ENCODE measurements at regions not wholly inside any gene's neighbourhood (a gene's known extent, or its start where the extent isn't known, plus 50 kb on each side); places are given as distances from the start of the nearest gene placed in this dataset.

DNA sequence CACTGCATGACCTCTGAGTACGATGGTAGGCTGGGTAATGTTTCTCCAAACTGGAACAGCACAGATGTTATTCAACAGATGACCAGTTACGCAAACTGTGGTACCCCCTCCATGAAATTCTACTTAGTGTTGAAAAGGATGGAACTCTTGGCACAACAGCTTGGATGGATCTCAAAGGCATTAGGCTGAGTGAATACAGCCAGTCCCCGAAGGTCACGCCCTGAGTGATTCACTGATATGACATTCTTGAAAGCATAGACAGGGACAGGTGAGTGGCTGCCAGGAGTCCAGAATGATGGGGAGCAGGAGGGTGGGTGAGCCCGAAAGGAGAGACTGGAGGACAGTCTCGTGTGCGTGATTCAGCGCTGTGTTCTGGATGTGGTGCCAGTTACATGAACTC lies 187.5 kb upstream of the TMEM132C start:
- TF ChIP-seq, protein P1, sequence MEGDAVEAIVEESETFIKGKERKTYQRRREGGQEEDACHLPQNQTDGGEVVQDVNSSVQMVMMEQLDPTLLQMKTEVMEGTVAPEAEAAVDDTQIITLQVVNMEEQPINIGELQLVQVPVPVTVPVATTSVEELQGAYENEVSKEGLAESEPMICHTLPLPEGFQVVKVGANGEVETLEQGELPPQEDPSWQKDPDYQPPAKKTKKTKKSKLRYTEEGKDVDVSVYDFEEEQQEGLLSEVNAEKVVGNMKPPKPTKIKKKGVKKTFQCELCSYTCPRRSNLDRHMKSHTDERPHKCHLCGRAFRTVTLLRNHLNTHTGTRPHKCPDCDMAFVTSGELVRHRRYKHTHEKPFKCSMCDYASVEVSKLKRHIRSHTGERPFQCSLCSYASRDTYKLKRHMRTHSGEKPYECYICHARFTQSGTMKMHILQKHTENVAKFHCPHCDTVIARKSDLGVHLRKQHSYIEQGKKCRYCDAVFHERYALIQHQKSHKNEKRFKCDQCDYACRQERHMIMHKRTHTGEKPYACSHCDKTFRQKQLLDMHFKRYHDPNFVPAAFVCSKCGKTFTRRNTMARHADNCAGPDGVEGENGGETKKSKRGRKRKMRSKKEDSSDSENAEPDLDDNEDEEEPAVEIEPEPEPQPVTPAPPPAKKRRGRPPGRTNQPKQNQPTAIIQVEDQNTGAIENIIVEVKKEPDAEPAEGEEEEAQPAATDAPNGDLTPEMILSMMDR (IDR thresholded peaks at IDR 0.05; ENCODE audit: low read depth, low read length) = no peak
- TF ChIP-seq POLR2A (IDR thresholded peaks at IDR 0.05; ENCODE audit: extremely low read depth, insufficient read length) (no peak), MYC (IDR thresholded peaks at IDR 0.05; ENCODE audit: low read depth, low read length) (no peak)
